Lower leg skin (tissue), 3 donors: ENCODE measurements at regions not wholly inside any gene's neighbourhood (a gene's known extent, or its start where the extent isn't known, plus 50 kb on each side); places are given as distances from the start of the nearest gene placed in this dataset.

Source experiments
- POLR2A ChIP-seq, 2 donors: fragments of 450-650 bp; IDR thresholded peaks; one replicate each; pipeline ENCODE4 v1.6.1; 2016 to 2017; ENCODE audit warnings: antibody characterized with exemption in 2 of 2, mild to moderate bottlenecking in 1 of 2, moderate library complexity in 1 of 2
- TF ChIP-seq, protein P1 (sequence below), 3 donors: fragments of 450-650 bp; IDR thresholded peaks; one replicate each; pipeline ENCODE4 v1.5.1; 2016; ENCODE audit warnings: antibody characterized with exemption in 3 of 3, mild to moderate bottlenecking in 3 of 3, moderate library complexity in 2 of 3

DNA sequence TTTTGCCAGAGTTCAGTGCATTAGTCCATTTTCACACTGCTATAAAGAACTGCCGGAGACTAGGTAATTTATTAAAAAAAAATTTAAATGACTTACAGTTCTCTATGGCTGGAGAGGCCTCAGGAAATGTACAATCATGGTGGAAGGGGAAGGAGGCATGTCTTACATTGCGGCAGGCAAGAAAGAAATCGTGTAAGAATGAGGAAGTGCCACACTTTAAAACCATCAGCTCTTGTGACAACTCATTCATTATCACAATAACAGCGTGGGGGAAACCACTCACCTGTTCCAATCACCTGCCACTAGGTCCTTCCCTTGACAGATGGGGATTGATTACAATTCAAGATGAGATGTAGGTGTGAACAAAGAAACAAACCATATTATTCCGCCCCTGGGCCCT lies 1361.4 kb downstream of the NSUN3 start:
- TF ChIP-seq POLR2A (IDR thresholded peaks at IDR 0.05), result no peak
- TF ChIP-seq, protein P1, sequence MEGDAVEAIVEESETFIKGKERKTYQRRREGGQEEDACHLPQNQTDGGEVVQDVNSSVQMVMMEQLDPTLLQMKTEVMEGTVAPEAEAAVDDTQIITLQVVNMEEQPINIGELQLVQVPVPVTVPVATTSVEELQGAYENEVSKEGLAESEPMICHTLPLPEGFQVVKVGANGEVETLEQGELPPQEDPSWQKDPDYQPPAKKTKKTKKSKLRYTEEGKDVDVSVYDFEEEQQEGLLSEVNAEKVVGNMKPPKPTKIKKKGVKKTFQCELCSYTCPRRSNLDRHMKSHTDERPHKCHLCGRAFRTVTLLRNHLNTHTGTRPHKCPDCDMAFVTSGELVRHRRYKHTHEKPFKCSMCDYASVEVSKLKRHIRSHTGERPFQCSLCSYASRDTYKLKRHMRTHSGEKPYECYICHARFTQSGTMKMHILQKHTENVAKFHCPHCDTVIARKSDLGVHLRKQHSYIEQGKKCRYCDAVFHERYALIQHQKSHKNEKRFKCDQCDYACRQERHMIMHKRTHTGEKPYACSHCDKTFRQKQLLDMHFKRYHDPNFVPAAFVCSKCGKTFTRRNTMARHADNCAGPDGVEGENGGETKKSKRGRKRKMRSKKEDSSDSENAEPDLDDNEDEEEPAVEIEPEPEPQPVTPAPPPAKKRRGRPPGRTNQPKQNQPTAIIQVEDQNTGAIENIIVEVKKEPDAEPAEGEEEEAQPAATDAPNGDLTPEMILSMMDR (IDR thresholded peaks at IDR 0.05), result no peak
